ENCODE measurements at regions not wholly inside any gene's neighbourhood (a gene's known extent, or its start where the extent isn't known, plus 50 kb on each side); places are given as distances from the start of the nearest gene placed in this dataset.
A peak's percentile ranks its signal among the peaks of the same experiment; 100 is the strongest.

DNA sequence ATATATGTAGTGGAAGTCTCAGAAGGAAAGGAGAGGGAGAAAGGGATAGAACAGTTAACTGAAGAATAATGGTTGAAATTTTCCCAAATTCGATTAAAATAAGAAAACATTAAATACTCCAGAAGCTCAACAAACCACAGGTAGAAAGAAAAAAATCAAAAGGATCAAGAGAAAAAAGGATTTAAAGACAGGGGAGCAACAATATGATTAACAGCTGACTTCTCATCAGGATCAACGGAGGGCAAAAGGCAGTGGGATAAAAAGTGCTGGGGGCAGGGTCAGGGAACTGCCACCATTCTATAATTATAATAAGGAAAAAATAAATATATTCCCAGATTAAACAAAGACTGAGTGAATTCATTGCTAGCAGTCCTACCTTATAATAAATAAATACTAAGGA, 55.3 kb downstream of the CDKN2C start:
- no peaks in the 10 kb centered on the region for H3K4me1 Mint-ChIP-seq
- Histone ChIP-seq H3K36me3 (ENCODE audit: control insufficient read depth, insufficient read depth, low read length) (no peaks in the 10 kb centered on the region), H3K9me3 (ENCODE audit: control insufficient read depth, insufficient read depth, low read length) (no peaks in the 10 kb centered on the region), H3K4me3 (ENCODE audit: low read length) (no peak overlapping the region), H3K27ac (ENCODE audit: low read length) (no peak overlapping the region), H3K27me3 (ENCODE audit: control insufficient read depth, insufficient read depth, low read length) (peaks cover 2% of the 10 kb centered on the region), H3K4me1 (ENCODE audit: control insufficient read depth, insufficient read depth, low read length) (no peaks in the 10 kb centered on the region)
- DNase-seq (no peak), ATAC-seq (no peak)
- TF ChIP-seq, protein P1, sequence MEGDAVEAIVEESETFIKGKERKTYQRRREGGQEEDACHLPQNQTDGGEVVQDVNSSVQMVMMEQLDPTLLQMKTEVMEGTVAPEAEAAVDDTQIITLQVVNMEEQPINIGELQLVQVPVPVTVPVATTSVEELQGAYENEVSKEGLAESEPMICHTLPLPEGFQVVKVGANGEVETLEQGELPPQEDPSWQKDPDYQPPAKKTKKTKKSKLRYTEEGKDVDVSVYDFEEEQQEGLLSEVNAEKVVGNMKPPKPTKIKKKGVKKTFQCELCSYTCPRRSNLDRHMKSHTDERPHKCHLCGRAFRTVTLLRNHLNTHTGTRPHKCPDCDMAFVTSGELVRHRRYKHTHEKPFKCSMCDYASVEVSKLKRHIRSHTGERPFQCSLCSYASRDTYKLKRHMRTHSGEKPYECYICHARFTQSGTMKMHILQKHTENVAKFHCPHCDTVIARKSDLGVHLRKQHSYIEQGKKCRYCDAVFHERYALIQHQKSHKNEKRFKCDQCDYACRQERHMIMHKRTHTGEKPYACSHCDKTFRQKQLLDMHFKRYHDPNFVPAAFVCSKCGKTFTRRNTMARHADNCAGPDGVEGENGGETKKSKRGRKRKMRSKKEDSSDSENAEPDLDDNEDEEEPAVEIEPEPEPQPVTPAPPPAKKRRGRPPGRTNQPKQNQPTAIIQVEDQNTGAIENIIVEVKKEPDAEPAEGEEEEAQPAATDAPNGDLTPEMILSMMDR (IDR thresholded peaks at IDR 0.05): no peak
- H3K9me3 Mint-ChIP-seq: no peaks in the 10 kb centered on the region
- intact Hi-C loops (cut with micrococcal nuclease): no loop called here
- H3K27me3 Mint-ChIP-seq (ENCODE audit: low read depth in 2 of 2): peaks cover 13 to 35% of the 10 kb centered on the region in 2 donors
- H3K36me3 Mint-ChIP-seq: no peaks in the 10 kb centered on the region
- H3K4me3 Mint-ChIP-seq: no peak overlapping the region
- no CpG with 5 or more reads among the region's 2 CpGs for WGBS (ENCODE audit: insufficient coverage)
- no peak overlapping the region for H3K27ac Mint-ChIP-seq

DNA sequence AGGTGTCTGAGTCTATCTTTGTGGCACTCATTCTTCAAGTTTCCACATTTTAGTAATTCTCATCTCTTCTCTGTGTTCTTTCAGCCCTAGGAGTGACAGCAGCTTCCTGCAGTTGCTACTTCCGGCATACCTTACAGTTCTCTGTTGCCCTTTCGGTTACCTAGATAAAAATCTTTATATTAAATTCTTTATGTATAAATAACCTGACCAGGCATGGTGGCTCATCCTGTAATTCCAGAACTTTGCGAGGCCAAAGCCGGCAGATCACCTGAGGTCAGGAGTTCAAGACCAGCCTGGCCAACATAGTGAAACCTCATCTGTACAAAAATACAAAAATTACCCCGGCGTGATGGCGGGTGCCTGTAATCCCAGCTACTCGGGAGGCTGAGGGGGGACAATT, 62.9 kb downstream of the CDKN2C start:
- no peaks in the 10 kb centered on the region for H3K9me3 Mint-ChIP-seq
- H3K27ac ChIP-seq (ENCODE audit: low read length): no peak overlapping the region
- H3K4me1 Mint-ChIP-seq: no peaks in the 10 kb centered on the region

GRCh38 chr1:51044199-51044598, 57.8 kb upstream of the C1orf185 start:
- no peak for DNase-seq
- 73% methylated on average over 2 of the region's 3 CpGs for WGBS (ENCODE audit: insufficient coverage)
- Mint-ChIP-seq H3K4me1 (no peaks in the 10 kb centered on the region), H3K4me3 (no peak overlapping the region), H3K9me3 (peaks cover 0 to 2% of the 10 kb centered on the region in 2 donors), H3K36me3 (peaks cover 3% of the 10 kb centered on the region), H3K27me3 (ENCODE audit: low read depth in 2 of 2) (peaks cover 19 to 44% of the 10 kb centered on the region in 2 donors), H3K27ac (no peak overlapping the region)
- Histone ChIP-seq H3K27me3 (ENCODE audit: control insufficient read depth, insufficient read depth, low read length) (no peaks in the 10 kb centered on the region), H3K27ac (ENCODE audit: low read length) (no peak overlapping the region), H3K4me3 (ENCODE audit: low read length) (no peak overlapping the region), H3K9me3 (ENCODE audit: control insufficient read depth, insufficient read depth, low read length) (peaks cover 4% of the 10 kb centered on the region), H3K4me1 (ENCODE audit: control insufficient read depth, insufficient read depth, low read length) (no peaks in the 10 kb centered on the region), H3K36me3 (ENCODE audit: control insufficient read depth, insufficient read depth, low read length) (no peaks in the 10 kb centered on the region)
- intact Hi-C loops (cut with micrococcal nuclease): loop anchor here (10.0 kb wide), 1 partner anchor 169 kb away; no protein-coding TSS in a partner anchor
- no peak for ATAC-seq
- TF ChIP-seq, protein P1 (IDR thresholded peaks at IDR 0.05): no peak

More for the DNA sequence above, 62.9 kb downstream of the CDKN2C start:
- intact Hi-C loops (cut with micrococcal nuclease): no loop called here
- Histone ChIP-seq H3K36me3 (ENCODE audit: control insufficient read depth, insufficient read depth, low read length) (no peaks in the 10 kb centered on the region), H3K4me3 (ENCODE audit: low read length) (no peak overlapping the region), H3K9me3 (ENCODE audit: control insufficient read depth, insufficient read depth, low read length) (no peaks in the 10 kb centered on the region), H3K4me1 (ENCODE audit: control insufficient read depth, insufficient read depth, low read length) (no peaks in the 10 kb centered on the region), H3K27me3 (ENCODE audit: control insufficient read depth, insufficient read depth, low read length) (no peaks in the 10 kb centered on the region)
- Mint-ChIP-seq H3K27ac (no peak overlapping the region), H3K36me3 (no peaks in the 10 kb centered on the region), H3K27me3 (ENCODE audit: low read depth in 2 of 2) (peaks cover 0 to 11% of the 10 kb centered on the region in 2 donors), H3K4me3 (no peak overlapping the region)
- ATAC-seq: no peak
- DNase-seq: no peak
- 100% methylated on average over 7 of the region's 8 CpGs for WGBS (ENCODE audit: insufficient coverage)
- TF ChIP-seq, protein P1 (IDR thresholded peaks at IDR 0.05): no peak

- TF ChIP-seq, protein P1 (IDR thresholded peaks at IDR 0.05): peak; percentile 33
- Histone ChIP-seq H3K9me3 (ENCODE audit: control insufficient read depth, insufficient read depth, low read length) (no peaks in the 10 kb centered on the region), H3K4me1 (ENCODE audit: control insufficient read depth, insufficient read depth, low read length) (no peaks in the 10 kb centered on the region), H3K36me3 (ENCODE audit: control insufficient read depth, insufficient read depth, low read length) (no peaks in the 10 kb centered on the region), H3K27me3 (ENCODE audit: control insufficient read depth, insufficient read depth, low read length) (no peaks in the 10 kb centered on the region), H3K27ac (ENCODE audit: low read length) (no peak overlapping the region), H3K4me3 (ENCODE audit: low read length) (no peak overlapping the region)
- Mint-ChIP-seq H3K36me3 (no peaks in the 10 kb centered on the region), H3K27me3 (ENCODE audit: low read depth in 2 of 2) (peaks cover 17 to 43% of the 10 kb centered on the region in 2 donors), H3K27ac (no peak overlapping the region), H3K4me1 (no peaks in the 10 kb centered on the region), H3K4me3 (no peak overlapping the region), H3K9me3 (no peaks in the 10 kb centered on the region)
- 80% methylated on average over 1 of the region's 4 CpGs for WGBS (ENCODE audit: insufficient coverage)
- ATAC-seq (no peak), DNase-seq (peak in 1 of 2 donors; percentile 25)
- intact Hi-C loops (cut with micrococcal nuclease): loop anchor here (5.0 to 10.0 kb wide), 2 partner anchors 118 to 170 kb away; no protein-coding TSS in a partner anchor
Measured at GRCh38 chr1:51044834-51045233, 57.2 kb upstream of the C1orf185 start.

Measured in natural killer cell (primary cell).